ENCODE measurements at regions not wholly inside any gene's neighbourhood (a gene's known extent, or its start where the extent isn't known, plus 50 kb on each side); places are given as distances from the start of the nearest gene placed in this dataset.

GRCh38 chrY:26409329-26409712 lies 787.4 kb downstream of the CDY1 start:
- no peak for DNase-seq
